Smooth muscle cell (in vitro differentiated cells): ENCODE measurements at regions not wholly inside any gene's neighbourhood (a gene's known extent, or its start where the extent isn't known, plus 50 kb on each side); places are given as distances from the start of the nearest gene placed in this dataset.

Experiments
- DNase-seq: peaks from one replicate; lab custom pipeline; 2025; ENCODE audit not compliant: unreplicated experiment; lab: John Stamatoyannopoulos, UW
- H2AFZ ChIP-seq: fragments of 200-600 bp; sonication (generic); 2 replicates; pipeline ENCODE4 v1.6.0; 2016; ENCODE audit warnings: antibody characterized with exemption, low read depth, mild to moderate bottlenecking
- H3F3A ChIP-seq: fragments of 200-600 bp; sonication (generic); 2 replicates; pipeline ENCODE4 v1.6.0; 2017; ENCODE audit warnings: antibody characterized with exemption, low read depth
- H3K27ac ChIP-seq: fragments of 200-600 bp; sonication (generic); 2 replicates; pipeline ENCODE4 v1.5.1; 2016; ENCODE audit warnings: low read depth, mild to moderate bottlenecking
- H3K27me3 ChIP-seq: fragments of 200-600 bp; sonication (generic); 2 replicates; pipeline ENCODE4 v1.6.1; 2016; ENCODE audit warnings: low read depth, mild to moderate bottlenecking
- H3K36me3 ChIP-seq: fragments of 200-600 bp; sonication (generic); 2 replicates; pipeline ENCODE4 v1.5.1; 2016; ENCODE audit warnings: low read depth
- H3K4me1 ChIP-seq: fragments of 200-600 bp; sonication (generic); 2 replicates; pipeline ENCODE4 v1.5.1; 2016; ENCODE audit warnings: low read depth
- H3K4me2 ChIP-seq: fragments of 200-600 bp; sonication (generic); 2 replicates; pipeline ENCODE4 v1.6.0; 2016; ENCODE audit warnings: mild to moderate bottlenecking
- H3K4me3 ChIP-seq: fragments of 200-600 bp; sonication (generic); 2 replicates; pipeline ENCODE4 v1.5.1; 2016; ENCODE audit warnings: mild to moderate bottlenecking
- H3K79me2 ChIP-seq: fragments of 200-600 bp; sonication (generic); 2 replicates; pipeline ENCODE4 v1.6.0; 2016; ENCODE audit warnings: low read depth, mild to moderate bottlenecking
- H3K9ac ChIP-seq: fragments of 200-600 bp; sonication (generic); 2 replicates; pipeline ENCODE4 v1.6.0; 2016; ENCODE audit warnings: low read depth
- H3K9me3 ChIP-seq: fragments of 200-600 bp; sonication (generic); replicated peaks from 2 replicates; pipeline ENCODE4 v1.5.1; 2016; ENCODE audit warnings: low read depth
- H4K20me1 ChIP-seq: fragments of 200-600 bp; sonication (generic); 2 replicates; pipeline ENCODE4 v1.6.0; 2016; ENCODE audit warnings: low read depth
- CTCF ChIP-seq: fragments of 200-600 bp; sonication (generic); IDR thresholded peaks from 2 replicates; pipeline ENCODE4 v1.5.1; 2017; ENCODE audit warnings: borderline replicate concordance, mild to moderate bottlenecking, antibody characterized with exemption; ENCODE audit not compliant: insufficient read depth, poor library complexity, severe bottlenecking
- WGBS: methylation state at CpG from one replicate; pipeline ENCODE4 v1.1.7; 2016; ENCODE audit warnings: low lambda C conversion rate; 5-methylcytosine and 5-hydroxymethylcytosine counted together

GRCh38 chr6:21420926-21421325 lies 172.6 kb upstream of the SOX4 start:
- Histone ChIP-seq H3K4me2 (no peak overlapping the region), H3K9ac (no peak overlapping the region), H2AFZ (no peak overlapping the region), H3K9me3 (no peaks in the 10 kb centered on the region), H3K27me3 (no peaks in the 10 kb centered on the region), H3F3A (no peaks in the 10 kb centered on the region), H3K4me1 (no peaks in the 10 kb centered on the region), H4K20me1 (no peaks in the 10 kb centered on the region), H3K27ac (no peak overlapping the region), H3K79me2 (no peaks in the 10 kb centered on the region), H3K36me3 (no peaks in the 10 kb centered on the region), H3K4me3 (no peak overlapping the region)
- no peak for TF ChIP-seq CTCF
- no peak for DNase-seq
- 94% methylated on average over 6 of the region's 6 CpGs for WGBS

- no peak overlapping the region for H3K27ac ChIP-seq
- H3K36me3 ChIP-seq: no peaks in the 10 kb centered on the region
- H4K20me1 ChIP-seq: no peaks in the 10 kb centered on the region
- H3K4me1 ChIP-seq: no peaks in the 10 kb centered on the region
- no peak for DNase-seq
- 56% methylated on average over 21 of the region's 21 CpGs for WGBS
- H3K9me3 ChIP-seq: no peaks in the 10 kb centered on the region
- H2AFZ ChIP-seq: peak overlapping the region; percentile 62
- H3F3A ChIP-seq: no peaks in the 10 kb centered on the region
- no peaks in the 10 kb centered on the region for H3K27me3 ChIP-seq
- H3K4me2 ChIP-seq: peak overlapping the region; percentile 69
- TF ChIP-seq CTCF: no peak
- H3K4me3 ChIP-seq: peak overlapping the region; percentile 32
- H3K9ac ChIP-seq: no peak overlapping the region
- no peaks in the 10 kb centered on the region for H3K79me2 ChIP-seq
Observed at GRCh38 chr6:21423106-21423854, 170.3 kb upstream of the SOX4 start.

GRCh38 chr6:21426841-21427490 lies 166.6 kb upstream of the SOX4 start:
- Histone ChIP-seq H3K9me3 (no peaks in the 10 kb centered on the region), H3K36me3 (no peaks in the 10 kb centered on the region), H3K27me3 (no peaks in the 10 kb centered on the region), H3K4me3 (no peak overlapping the region), H3K27ac (no peak overlapping the region), H3K79me2 (no peaks in the 10 kb centered on the region), H3K9ac (no peak overlapping the region), H3K4me1 (no peaks in the 10 kb centered on the region), H3F3A (no peaks in the 10 kb centered on the region), H4K20me1 (no peaks in the 10 kb centered on the region), H3K4me2 (no peak overlapping the region), H2AFZ (no peak overlapping the region)
- TF ChIP-seq CTCF: no peak
- WGBS: 61% methylated on average over 8 of the region's 8 CpGs
- DNase-seq: no peak
